NOMO-1 treated with DMSO at 0.1 percent for 48 hours (cell line): ENCODE measurements at regions not wholly inside any gene's neighbourhood (a gene's known extent, or its start where the extent isn't known, plus 50 kb on each side); places are given as distances from the start of the nearest gene placed in this dataset.

Experiments used
- DNase-seq: peaks from one replicate; lab custom pipeline; 2025; ENCODE audit not compliant: unreplicated experiment; lab: John Stamatoyannopoulos, UW

DNA sequence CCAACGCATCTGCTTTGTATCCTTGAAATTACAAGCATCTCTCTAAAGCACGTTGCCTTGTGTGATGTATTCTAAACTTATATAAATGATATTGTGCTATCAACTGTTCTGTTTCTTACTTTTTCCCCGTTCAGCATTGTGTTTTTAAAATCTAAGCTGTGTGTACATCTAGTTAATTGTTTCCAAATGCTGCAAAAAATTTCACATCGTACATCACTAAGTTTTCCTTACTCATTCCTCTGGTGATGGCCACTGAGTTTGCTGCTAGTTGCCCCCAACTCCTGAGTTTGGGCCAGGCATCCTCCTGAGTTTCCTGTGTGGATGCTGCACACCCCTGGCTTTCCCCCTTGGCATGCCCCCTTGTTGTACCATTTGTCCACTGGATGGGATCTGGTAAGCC lies 139.7 kb downstream of the MYCN start:
- DNase-seq, result no peak

DNA sequence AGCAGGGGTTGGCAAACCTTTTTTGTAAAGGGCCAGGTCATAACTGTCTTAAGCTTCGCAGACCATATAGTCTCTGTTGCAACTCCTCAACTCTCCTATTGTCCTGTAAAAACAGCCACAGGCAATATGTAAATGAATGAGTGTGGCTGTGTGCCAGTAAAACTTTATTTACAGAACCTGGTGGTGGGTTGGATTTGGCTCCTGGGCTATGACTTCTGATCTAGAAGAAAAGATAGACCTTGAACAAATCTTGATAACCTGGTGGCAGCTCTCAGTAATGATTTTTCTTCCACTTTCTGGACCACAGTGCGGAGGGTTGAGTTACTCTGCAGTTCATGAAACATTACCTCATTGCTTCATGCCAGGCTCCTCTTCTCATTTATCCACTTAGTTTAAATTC lies 139.3 kb downstream of the MYCN start:
- no peak for DNase-seq

DNA sequence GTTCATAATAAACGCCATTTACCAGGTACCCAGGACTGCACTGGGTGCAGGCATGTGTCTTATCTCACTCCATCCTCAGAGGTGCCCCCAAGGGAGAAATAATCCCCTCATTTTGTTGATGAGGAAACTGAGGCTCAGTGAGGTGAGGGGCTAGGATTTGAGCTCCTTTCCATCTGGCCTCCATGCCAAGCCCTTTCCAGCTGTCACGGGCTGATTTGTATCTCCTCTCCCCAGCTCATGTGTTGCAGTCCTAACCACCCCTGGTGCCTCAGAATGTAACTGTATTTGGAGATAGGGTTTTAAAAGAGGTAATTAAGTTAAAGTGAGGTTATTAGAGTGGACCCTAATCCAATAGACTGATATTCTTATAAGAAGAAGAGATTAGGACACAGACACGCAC lies 137.3 kb downstream of the MYCN start:
- DNase-seq, result no peak

DNA sequence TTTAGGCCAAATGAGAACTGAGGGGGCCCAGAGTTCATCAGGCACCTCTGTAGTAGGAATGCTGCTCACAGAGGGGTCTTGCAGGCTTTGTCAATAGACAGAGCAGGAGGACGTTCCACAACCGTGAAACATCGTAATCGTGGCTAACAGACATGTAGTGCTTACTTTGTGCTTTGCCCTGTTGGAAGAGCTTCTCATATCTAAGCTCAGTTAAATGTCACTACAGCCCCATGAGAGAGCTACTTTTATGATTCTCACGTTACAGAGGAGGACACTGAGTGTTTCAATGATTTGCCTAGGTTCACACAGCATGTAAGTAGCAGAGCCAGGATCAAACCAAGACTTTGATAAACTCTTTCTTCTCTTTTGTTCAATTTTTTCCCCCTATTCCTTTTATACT lies 136.6 kb downstream of the MYCN start:
- DNase-seq, result no peak

DNA sequence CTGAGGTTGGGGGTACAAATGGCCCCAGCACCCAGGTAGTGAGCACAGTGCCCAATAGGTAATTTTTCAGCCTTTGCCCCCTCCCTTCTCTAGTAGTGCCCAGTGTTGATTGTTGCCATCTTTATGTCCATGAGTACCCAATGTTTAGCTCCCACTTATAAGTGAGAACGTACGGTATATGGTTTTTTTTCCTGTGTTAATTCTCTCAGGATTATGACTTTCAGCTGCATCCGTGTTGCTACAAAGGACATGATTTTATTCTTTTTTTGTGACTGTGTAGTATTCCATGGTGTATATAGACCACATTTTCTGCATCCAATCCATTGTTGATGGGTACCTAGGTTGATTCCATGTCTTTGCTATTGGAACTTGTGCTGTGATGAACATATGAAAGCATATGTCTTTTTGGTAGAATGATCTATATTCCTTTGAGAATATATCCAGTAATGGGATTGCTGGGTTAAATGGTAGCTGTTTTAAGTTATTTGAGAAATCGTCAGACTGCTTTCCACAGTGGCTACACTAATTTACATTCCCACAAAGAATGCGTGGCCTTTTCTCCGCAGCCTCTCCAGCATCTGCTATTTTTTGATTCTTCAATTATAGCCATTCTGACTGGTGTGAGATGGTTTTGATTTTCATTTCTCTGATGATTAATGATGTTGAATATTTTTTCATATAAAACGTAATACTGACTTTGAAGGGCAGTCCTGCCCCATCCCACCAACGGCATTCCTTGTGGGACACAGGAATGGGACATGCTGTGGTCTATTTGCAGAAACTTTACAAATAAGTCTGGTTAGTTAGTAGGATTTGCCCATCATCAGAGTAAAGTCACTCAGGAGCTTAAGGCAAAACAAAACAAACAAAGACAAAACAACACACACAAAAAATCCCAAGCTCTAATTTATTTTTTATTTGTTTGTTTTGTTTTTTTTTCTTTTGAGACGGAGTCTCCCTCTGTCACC lies 135.0 kb downstream of the MYCN start:
- DNase-seq, result no peak

DNA sequence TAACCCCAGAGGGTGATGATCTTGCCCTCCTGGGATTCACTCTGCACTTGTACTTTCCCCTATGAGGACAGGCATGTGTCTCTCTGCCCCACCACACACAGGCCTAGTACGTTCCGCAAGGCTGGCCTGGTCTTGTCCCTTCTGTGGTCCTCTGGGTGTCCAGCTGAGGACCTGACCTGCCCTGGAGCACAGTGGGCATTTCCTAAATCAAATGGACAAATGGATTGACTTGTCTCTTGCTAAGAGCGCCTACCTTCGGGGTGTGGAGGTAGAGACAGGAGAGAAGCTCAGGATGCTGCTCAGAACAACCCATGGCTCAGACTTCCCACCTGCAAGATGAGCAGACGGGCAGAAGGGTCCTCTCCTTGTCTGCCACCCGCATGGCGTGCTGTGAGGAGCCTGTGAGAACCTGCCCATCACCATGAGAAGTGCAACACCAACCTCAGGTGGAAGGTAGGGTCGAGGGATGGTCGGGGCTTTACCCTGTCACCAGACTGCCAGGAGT lies 133.6 kb downstream of the MYCN start:
- no peak for DNase-seq

DNA sequence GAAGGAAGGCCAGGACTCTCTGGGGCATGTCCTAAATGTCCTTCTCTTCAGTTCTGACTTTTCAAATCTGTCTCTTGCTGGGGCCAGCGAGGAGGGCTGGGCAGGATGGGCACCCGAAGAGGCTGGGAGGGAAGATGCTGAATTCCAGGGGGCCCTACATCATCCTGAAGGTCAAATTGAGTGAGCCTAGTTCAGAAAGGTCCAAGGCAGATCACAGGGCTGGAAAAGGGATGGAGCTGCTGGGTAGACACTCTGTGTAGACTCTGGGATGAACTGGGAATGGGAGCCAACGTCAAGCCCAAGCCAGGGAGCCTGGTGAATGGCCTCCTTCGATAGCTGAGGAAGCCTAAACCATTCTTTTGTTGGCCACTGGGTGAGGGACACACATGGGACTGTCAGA lies 133.1 kb downstream of the MYCN start:
- DNase-seq, result no peak

DNA sequence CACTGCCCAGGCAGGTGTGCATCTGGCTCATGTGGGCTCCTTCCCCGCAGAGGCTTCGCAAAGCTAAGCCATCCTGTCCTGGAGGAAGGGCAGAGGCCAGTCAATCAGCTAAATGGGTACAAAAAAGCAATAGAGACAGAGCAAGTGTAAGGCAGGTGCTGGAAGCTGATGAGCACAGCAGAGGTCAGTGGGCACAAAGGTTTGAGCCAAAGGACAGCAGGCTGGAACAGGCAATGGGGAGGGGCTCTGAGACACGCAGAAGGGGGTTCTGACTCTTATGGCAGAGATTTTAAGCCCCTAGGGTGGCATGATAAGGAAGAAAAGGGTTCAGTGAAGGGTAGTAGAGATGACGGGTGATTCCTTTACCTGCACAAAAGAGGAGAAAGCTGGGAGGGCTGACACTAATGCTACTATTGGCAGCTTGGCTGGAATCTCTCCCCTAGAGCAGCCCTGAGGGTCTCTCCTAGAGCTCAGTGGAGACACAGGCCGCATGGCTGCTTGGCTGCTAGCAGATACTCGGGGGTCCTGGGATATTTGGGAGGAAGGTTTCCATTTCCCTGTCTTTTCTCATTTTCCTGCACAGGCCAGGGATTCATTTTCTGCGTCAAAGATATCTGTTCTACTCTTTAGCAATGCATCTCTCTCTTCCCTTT lies 132.4 kb downstream of the MYCN start:
- no peak for DNase-seq

DNA sequence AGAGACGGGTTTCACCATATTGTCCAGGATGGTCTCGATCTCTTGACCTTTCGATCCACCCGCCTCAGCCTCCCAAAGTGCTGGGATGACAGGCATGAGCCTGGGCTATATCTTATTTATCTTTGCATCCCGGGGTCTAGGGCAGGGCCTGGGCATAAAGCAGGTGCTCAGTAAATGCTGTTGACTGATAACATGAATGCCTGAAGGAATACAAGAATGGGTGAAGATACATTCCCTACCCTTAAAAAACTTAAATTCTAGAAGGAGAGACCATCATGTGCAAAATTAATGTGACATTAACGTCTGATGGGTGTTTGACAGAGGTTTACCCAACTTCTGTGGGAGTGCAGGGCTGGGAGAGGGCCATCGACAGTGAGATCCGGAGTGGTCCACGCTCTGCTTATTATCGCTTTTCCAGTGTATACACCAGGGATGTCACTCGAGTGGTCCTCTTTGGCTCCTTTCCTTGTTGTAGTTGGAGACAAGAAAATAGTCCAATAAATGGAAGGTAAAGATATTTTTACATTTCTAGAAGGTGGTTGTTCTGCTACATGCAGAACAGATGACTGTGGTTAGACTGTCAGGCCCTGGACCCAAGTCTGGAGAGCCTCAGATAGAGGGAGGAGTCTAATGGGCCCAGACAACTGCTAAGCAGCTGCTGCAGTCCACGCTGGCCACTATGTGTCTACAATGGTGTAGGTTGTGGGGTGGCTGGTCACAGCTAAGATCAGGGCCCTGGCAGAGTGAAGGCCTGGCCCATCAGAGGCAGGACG lies 131.7 kb downstream of the MYCN start:
- no peak for DNase-seq

DNA sequence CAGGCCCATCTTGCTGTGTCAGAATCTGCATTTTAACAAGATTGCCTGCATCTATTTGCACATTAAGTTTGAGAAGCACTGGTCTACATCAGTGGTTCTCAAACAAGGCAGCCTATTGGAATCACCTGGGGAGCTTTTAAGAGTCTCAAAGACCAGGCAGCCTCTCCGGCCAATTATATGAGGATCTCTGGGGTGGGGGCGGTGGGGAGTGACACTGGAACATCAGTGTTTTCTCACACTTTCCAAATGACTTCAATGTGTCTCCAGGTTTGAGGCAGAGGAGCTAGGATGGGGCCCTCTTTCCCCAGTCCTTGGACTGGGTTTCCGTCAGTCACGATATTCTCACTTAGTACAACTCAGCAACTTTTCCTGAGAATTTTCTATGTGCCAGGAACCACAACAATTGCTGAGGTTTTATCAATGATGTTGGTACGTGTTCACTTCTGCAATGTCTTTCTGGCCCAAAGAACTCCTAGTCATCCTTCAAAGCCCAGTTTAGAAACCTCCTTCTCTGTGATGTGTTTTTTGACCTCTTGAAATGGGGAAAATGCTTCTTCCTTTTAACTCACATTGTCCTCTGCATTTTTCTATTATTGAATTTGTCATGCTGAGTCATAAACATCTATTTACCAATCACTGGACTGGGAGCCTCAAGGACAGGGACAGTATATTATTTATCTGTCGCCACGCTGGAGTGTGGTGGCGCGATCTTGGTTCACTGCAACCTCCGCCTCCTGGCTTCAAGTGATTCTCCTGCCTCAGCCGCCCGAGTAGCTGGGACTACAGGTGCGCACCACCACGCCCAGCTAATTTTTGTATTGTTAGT lies 130.9 kb downstream of the MYCN start:
- no peak for DNase-seq

DNA sequence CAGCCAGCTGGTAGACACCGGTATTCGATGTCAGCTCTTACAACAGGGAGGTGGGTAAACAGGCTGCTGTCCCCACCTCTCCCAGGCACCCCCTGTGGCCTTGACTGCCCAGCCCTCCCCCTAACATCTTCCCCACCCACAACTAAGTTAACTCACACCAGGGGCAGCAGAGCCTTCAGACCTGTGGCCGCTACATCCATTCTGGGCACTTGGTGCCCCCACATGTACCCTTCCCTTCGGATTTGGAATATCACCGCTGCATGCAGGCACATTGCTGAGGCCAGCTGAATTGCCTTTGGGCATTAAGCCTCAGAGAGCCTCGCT lies 130.3 kb downstream of the MYCN start:
- no peak for DNase-seq

DNA sequence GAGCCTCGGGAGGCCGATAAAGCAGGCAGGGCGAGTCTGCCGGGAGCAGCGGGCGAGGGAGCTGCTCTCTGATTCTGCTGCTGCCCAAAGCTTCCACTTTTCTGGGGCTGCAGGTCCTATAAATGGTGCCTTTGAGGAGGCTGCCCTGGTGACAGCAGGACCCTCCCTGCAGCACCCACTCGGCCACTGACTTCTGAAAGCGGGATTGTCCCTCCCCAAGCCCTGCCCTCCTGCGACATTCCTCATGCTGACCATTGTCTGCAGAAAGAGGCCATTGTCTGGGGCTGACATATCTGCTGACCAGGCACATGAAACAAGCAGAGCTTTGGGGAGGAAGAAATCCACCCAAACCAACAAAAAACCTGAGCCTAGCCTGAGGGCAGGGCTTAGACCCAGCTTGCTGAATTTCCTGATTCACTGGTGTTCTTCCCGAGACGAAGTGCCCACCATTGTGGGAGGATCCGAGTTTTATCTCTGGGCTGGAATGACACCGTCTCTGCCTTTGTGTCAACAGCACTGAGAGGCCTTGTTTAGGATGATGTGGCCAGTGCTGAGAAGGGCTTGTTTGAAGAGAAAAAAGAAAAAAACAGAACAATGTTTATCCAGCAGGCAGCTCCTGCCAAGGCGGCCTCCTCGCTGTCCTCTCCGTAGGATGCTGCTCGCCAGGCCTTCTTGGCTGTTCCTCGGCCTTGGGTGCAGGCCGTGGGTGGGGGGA lies 129.7 kb downstream of the MYCN start:
- DNase-seq, result no peak

DNA sequence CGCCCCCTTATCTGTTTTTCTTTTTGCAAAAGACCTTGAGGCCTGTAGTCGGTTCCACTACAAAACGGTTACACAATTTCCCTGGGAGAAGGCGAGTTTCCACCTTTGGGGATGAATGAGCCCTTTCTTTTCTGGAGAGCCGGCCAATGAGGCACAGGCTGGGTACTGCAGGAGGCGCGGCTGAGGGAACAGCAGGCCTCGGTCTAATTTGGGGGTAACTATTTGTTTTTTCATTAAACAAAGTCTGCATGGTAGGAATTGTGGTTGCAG lies 129.2 kb downstream of the MYCN start:
- no peak for DNase-seq

DNA sequence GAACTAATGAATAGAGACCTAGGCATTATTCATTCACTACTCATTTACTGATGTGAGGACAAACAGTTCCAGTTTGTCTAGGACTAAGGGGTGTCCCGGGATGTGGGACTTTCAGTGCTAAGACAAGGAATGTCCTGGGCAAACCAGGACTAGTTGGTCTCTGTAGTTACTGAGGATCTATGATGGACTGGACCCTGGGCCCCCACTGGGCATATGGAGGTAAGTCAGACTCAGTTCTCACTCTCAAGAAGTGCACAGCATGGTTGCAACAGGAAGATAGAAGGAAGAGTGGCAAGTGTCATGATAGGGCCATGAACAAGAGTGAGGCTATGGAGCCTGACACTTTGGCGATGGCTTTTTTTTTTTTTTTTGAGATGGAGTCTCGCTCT lies 128.2 kb downstream of the MYCN start:
- DNase-seq, result no peak

DNA sequence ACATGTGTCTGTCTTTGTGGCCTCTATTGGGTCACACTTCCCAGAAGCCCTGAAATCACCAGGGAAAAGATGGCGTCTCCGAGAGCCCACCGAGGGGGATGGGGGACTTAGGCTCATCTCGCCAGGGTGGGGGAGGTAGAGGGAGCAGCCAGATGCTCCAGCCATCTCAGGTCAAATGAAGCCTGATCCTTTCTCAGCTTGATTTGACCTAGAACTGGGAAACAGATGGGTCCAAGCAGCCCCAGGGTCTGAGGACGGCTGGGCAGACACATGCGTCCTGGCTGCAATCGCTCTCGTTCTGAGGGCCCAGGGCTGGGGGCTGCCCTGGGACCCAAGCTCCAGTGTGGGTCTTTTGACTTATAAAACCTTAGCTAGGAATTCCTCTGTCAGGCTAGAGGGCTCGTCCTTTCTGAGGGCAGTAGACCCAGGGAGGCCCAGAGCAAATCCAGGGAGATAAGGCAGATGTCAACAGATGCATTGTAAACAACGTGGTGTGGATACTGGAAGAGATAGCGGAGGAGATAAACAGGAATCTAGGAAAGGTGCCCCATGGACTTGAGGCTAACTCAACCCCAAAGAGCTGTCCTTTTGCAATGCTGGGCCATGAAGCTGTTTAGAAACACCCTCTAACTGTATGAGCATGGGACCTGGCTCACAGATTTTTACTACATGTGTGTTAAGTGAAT lies 127.7 kb downstream of the MYCN start:
- no peak for DNase-seq

DNA sequence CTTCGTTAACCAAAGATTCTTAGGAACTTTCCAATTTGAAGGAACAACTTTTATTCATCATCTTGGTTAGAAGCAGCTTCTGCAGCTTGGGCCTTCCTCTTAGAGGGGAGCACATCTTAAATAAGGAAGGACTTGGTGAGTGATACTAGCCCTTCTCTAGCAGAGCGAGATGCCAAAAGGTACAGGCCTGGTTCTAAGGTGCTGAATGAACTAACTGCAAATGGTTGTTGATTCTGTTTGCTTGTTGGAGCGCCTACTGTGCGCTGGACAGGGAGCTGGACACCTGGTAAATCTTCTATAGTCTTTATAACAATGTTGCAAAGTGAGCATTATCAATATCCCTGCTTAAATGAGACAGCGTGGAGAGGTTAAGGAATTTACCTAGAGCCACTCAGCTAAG lies 127.1 kb downstream of the MYCN start:
- no peak for DNase-seq

DNA sequence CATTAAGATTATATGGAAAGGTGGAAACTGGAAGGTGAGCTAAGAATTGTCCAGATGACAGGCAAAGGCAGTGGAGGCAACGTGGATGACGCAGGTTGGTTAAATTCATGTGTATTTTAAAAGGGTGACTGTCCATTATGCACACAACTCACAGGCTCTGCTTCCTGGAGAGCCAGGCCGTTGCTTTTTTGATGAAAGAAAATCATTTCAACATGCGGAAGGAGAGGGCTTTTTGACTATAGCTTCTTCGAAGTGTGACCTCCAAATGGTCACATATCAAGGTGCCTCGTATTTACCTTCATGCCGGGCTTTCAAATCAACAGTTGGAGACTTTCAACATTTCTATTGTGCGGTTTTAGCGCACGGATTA lies 126.7 kb downstream of the MYCN start:
- DNase-seq, result no peak

DNA sequence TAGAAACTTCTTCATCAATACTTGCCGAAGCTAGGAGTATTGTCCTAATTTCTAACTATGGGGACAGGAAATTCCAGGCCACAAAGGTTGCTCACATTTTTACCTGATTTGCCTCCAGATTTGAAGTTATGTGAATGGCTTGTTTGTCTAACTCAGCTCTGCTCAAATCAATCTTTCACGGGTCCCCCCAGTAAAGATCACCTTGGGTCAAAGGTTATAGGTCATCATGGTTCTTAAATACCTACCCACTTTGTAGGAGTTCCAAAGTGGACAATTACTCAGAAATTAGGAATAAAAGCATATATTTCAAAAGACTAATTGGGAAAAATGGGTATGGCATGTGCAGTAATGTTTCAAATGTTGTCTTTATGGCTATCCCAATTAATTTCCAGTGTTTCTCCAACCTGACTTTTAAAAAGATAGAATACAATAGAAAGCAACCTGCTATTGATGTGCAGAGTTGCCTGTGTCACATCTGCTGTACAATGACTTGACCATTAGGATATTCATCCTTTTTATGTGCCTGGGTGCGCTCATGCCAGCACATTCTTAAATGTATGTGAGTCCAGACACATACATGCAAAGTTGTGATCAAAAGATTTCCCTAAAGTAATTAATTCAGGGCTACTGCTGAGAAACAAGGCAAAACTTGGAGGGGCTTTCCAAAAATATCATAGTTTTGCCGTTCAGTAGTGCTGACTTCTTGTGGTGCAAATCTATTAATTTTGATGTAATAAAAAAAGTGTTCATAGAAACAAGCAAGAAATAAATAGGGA lies 126.1 kb downstream of the MYCN start:
- DNase-seq, result no peak
